ENCODE measurements at regions not wholly inside any gene's neighbourhood (a gene's known extent, or its start where the extent isn't known, plus 50 kb on each side); places are given as distances from the start of the nearest gene placed in this dataset.

GRCh38 chr4:30882995-30883675, 163.0 kb downstream of the PCDH7 start:
- DNase-seq (no peak), ATAC-seq (no peak)
- Histone ChIP-seq H3K9me3 (peaks cover 0 to 4% (median 0%) of the 10 kb centered on the region in 11 donors), H3K27ac (no peak overlapping the region), H3K27me3 (no peaks in the 10 kb centered on the region), H3K36me3 (no peaks in the 10 kb centered on the region), H3K4me3 (no peak overlapping the region), H3K4me1 (no peaks in the 10 kb centered on the region)
- intact Hi-C loops (cut with DNase I): no loop called here
- no peak for TF ChIP-seq CTCF (IDR thresholded peaks at IDR 0.05)
- 76 to 77% methylated on average over 7 of the region's 7 CpGs for WGBS, 2 donors

- Histone ChIP-seq H3K27ac (no peak overlapping the region), H3K4me3 (no peak overlapping the region), H3K27me3 (no peaks in the 10 kb centered on the region), H3K36me3 (no peaks in the 10 kb centered on the region), H3K9me3 (peaks cover 0 to 10% (median 0%) of the 10 kb centered on the region in 11 donors), H3K4me1 (peaks cover 0 to 8% (median 0%) of the 10 kb centered on the region in 9 donors)
- no peak for DNase-seq
- intact Hi-C loops (cut with DNase I): no loop called here
- 69 to 72% methylated on average over 10 of the region's 10 CpGs for WGBS, 2 donors
- ATAC-seq: no peak
- TF ChIP-seq CTCF (IDR thresholded peaks at IDR 0.05): no peak
Measured at GRCh38 chr4:30901461-30902451, 181.6 kb downstream of the PCDH7 start.

- ATAC-seq: no peak
- TF ChIP-seq CTCF (IDR thresholded peaks at IDR 0.05): no peak
- DNase-seq: no peak
- no peaks in the 10 kb centered on the region for H3K36me3 ChIP-seq
- no peaks in the 10 kb centered on the region for H3K27me3 ChIP-seq
- intact Hi-C loops (cut with DNase I): no loop called here
- H3K4me1 ChIP-seq: peaks cover 0 to 8% (median 0%) of the 10 kb centered on the region in 9 donors
- H3K9me3 ChIP-seq: peaks cover 0 to 10% (median 0%) of the 10 kb centered on the region in 11 donors
- H3K27ac ChIP-seq: no peak overlapping the region
- H3K4me3 ChIP-seq: no peak overlapping the region
Measured at GRCh38 chr4:30903502-30904214, 183.5 kb downstream of the PCDH7 start.

- WGBS, 2 donors: 74 to 79% methylated on average over 2 of the region's 2 CpGs
- intact Hi-C loops (cut with DNase I): no loop called here
- no peaks in the 10 kb centered on the region for H3K36me3 ChIP-seq
- no peaks in the 10 kb centered on the region for H3K27me3 ChIP-seq
- no peak overlapping the region for H3K4me3 ChIP-seq
- ATAC-seq (no peak), DNase-seq (no peak)
- H3K9me3 ChIP-seq: peaks cover 0 to 10% (median 0%) of the 10 kb centered on the region in 11 donors
- H3K4me1 ChIP-seq: peaks cover 0 to 8% (median 0%) of the 10 kb centered on the region in 9 donors
- no peak overlapping the region for H3K27ac ChIP-seq
- TF ChIP-seq CTCF (IDR thresholded peaks at IDR 0.05): no peak
Measured at GRCh38 chr4:30904215-30904555, 184.0 kb downstream of the PCDH7 start.
